Tibial nerve (tissue), 4 donors: ENCODE measurements at regions not wholly inside any gene's neighbourhood (a gene's known extent, or its start where the extent isn't known, plus 50 kb on each side); places are given as distances from the start of the nearest gene placed in this dataset.

Experiments used
- DNase-seq, 2 donors: peaks; one replicate each; pipeline ENCODE4 v3.0.0-alpha.2; 2019; ENCODE audit warnings: low spot score in 2 of 2
- H3K27ac ChIP-seq, 4 donors: fragments of 200-600 bp; sonication (generic) in 3 of 4; one replicate each; pipeline ENCODE4 v1.5.1; 2017 to 2019; ENCODE audit warnings: mild to moderate bottlenecking in 1 of 4
- H3K27me3 ChIP-seq, 2 donors: fragments of 200-600 bp; sonication (generic) in 1 of 2; one replicate each; pipeline versions ENCODE4 v1.5.1 to v1.6.0; 2017 to 2019
- H3K36me3 ChIP-seq, 3 donors: fragments of 200-600 bp; sonication (generic); one replicate each; pipeline ENCODE4 v1.5.1; 2018 to 2019
- H3K4me1 ChIP-seq, 4 donors: fragments of 200-600 bp; sonication (generic) in 3 of 4; one replicate each; pipeline ENCODE4 v1.5.1; 2017 to 2019
- H3K4me3 ChIP-seq, 4 donors: fragments of 200-600 bp; sonication (generic) in 3 of 4; one replicate each; pipeline ENCODE4 v1.5.1; 2017 to 2019; ENCODE audit warnings: mild to moderate bottlenecking in 1 of 4, moderate library complexity in 1 of 4
- H3K9me3 ChIP-seq, 4 donors: fragments of 200-600 bp; sonication (generic) in 3 of 4; one replicate each; pipeline ENCODE4 v1.5.1; 2017 to 2019
- CTCF ChIP-seq, 5 experiments: fragments of 200-600 bp in 3 of 5; fragments of 450-650 bp in 2 of 5; sonication (generic) in 3 of 5; IDR thresholded peaks; one replicate each; pipeline ENCODE4 v1.5.1; 2016 to 2019; ENCODE audit warnings: antibody characterized with exemption in 5 of 5, mild to moderate bottlenecking in 3 of 5, moderate library complexity in 2 of 5
- EP300 ChIP-seq, 2 donors: sonication (generic); formaldehyde crosslinking; IDR thresholded peaks; one replicate each; pipeline ENCODE4 v1.6.1; 2017; ENCODE audit warnings: antibody characterized with exemption in 2 of 2, mild to moderate bottlenecking in 1 of 2
- POLR2A ChIP-seq, 2 donors: fragments of 450-650 bp; IDR thresholded peaks; one replicate each; pipeline ENCODE4 v1.6.1; 2017; ENCODE audit warnings: antibody characterized with exemption in 2 of 2, mild to moderate bottlenecking in 2 of 2, moderate library complexity in 2 of 2
- WGBS, 2 donors: methylation state at CpG; one replicate each; pipeline ENCODE4 v1.1.5; 2018; 5-methylcytosine and 5-hydroxymethylcytosine counted together

DNA sequence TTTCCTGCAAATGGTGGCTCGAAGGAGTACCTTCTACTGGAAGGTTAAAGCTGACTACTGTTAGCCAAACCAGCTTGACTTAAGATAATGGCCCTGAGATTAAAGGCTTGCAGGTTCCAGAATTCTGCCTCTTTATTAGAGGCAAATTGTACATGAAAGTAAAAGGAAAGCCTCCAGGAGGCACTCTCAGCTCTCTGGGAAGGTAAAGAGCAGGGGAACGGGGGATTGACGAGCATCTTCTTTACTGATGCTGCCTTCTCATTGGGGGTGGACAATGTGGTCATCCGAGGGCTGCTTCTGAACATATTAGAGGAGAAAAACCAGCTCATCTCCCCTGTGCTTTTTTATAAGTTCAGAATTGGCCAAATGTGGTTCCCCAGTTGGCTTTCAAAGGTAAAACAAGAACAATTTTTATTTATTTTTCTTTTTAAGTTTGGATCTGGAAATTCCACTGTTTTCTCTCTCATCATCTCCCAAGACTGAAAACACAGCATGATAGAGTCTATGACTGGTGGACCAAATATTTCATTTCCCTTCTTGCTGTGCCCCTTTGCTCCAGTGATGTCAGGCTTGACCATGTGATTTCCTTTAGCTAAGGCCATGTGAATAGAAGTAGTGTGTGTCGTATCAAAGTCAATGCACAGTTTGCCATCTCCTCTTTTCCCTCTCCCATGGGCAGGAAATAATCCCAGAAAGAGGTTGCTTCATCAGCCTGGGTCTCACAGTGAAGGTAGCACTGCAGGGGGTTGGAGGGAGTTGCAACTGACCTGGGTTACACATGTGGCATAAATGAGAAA lies 292.7 kb downstream of the PRDM2 start:
- Histone ChIP-seq H3K4me3 (no peak overlapping the region), H3K36me3 (no peaks in the 10 kb centered on the region), H3K4me1 (no peaks in the 10 kb centered on the region), H3K9me3 (peaks cover 0 to 9% (median 0%) of the 10 kb centered on the region in 4 donors), H3K27ac (no peak overlapping the region), H3K27me3 (no peaks in the 10 kb centered on the region)
- no peak for DNase-seq
- TF ChIP-seq POLR2A (IDR thresholded peaks at IDR 0.05) (no peak), CTCF (IDR thresholded peaks at IDR 0.05) (no peak)
- 54 to 63% methylated on average over 5 of the region's 5 CpGs for WGBS, 2 donors

GRCh38 chr1:13994386-13994785 lies 294.4 kb downstream of the PRDM2 start:
- peaks cover 0 to 23% (median 0%) of the 10 kb centered on the region in 4 donors for H3K9me3 ChIP-seq
- H3K27ac ChIP-seq, result no peak overlapping the region
- WGBS, 2 donors, result 17 to 23% methylated on average over 1 of the region's 1 CpG
- no peak for DNase-seq
- no peaks in the 10 kb centered on the region for H3K36me3 ChIP-seq
- no peaks in the 10 kb centered on the region for H3K4me1 ChIP-seq
- H3K27me3 ChIP-seq, result no peaks in the 10 kb centered on the region
- H3K4me3 ChIP-seq, result no peak overlapping the region
- TF ChIP-seq EP300 (IDR thresholded peaks at IDR 0.05) (no peak), POLR2A (IDR thresholded peaks at IDR 0.05) (no peak), CTCF (IDR thresholded peaks at IDR 0.05) (no peak)

GRCh38 chr1:13996334-13996733 lies 296.3 kb downstream of the PRDM2 start:
- no peak overlapping the region for H3K27ac ChIP-seq
- no peak for DNase-seq
- 67 to 80% methylated on average over 2 of the region's 2 CpGs for WGBS, 2 donors
- H3K4me3 ChIP-seq, result no peak overlapping the region
- H3K27me3 ChIP-seq, result no peaks in the 10 kb centered on the region
- TF ChIP-seq CTCF (IDR thresholded peaks at IDR 0.05) (no peak), EP300 (IDR thresholded peaks at IDR 0.05) (no peak), POLR2A (IDR thresholded peaks at IDR 0.05) (no peak)
- H3K4me1 ChIP-seq, result no peaks in the 10 kb centered on the region
- H3K9me3 ChIP-seq, result peaks cover 0 to 29% (median 0%) of the 10 kb centered on the region in 4 donors
- H3K36me3 ChIP-seq, result no peaks in the 10 kb centered on the region

- no peak for TF ChIP-seq POLR2A (IDR thresholded peaks at IDR 0.05)
- no peak for TF ChIP-seq EP300 (IDR thresholded peaks at IDR 0.05)
- TF ChIP-seq CTCF (IDR thresholded peaks at IDR 0.05), result no peak
- no peaks in the 10 kb centered on the region for H3K4me1 ChIP-seq
- 39 to 69% methylated on average over 1 of the region's 1 CpG for WGBS, 2 donors
- H3K36me3 ChIP-seq, result no peaks in the 10 kb centered on the region
- H3K4me3 ChIP-seq, result no peak overlapping the region
- no peak for DNase-seq
- H3K27me3 ChIP-seq, result no peaks in the 10 kb centered on the region
- H3K27ac ChIP-seq, result no peak overlapping the region
- peaks cover 0 to 34% (median 0%) of the 10 kb centered on the region in 4 donors for H3K9me3 ChIP-seq
Measured at GRCh38 chr1:14003552-14003951, 303.6 kb downstream of the PRDM2 start.

- Histone ChIP-seq H3K4me3 (no peak overlapping the region), H3K27ac (no peak overlapping the region), H3K4me1 (no peaks in the 10 kb centered on the region), H3K27me3 (no peaks in the 10 kb centered on the region), H3K36me3 (no peaks in the 10 kb centered on the region), H3K9me3 (peaks cover 0 to 14% (median 0%) of the 10 kb centered on the region in 4 donors)
- no peak for DNase-seq
- TF ChIP-seq CTCF (IDR thresholded peaks at IDR 0.05) (no peak), POLR2A (IDR thresholded peaks at IDR 0.05) (no peak), EP300 (IDR thresholded peaks at IDR 0.05) (no peak)
- WGBS, 2 donors, result 44 to 57% methylated on average over 3 of the region's 3 CpGs
Measured at GRCh38 chr1:14009582-14009981, 309.6 kb downstream of the PRDM2 start.
